GF-D8 (cell line): ENCODE measurements at regions not wholly inside any gene's neighbourhood (a gene's known extent, or its start where the extent isn't known, plus 50 kb on each side); places are given as distances from the start of the nearest gene placed in this dataset.
"Not testable (repeated sequence)": the region's sequence is repeated elsewhere in the genome, so short reads cannot be mapped to it uniquely, and the experiment has no call there.

Source experiments
- DNase-seq: peaks from one replicate; lab custom pipeline; 2025; lab: John Stamatoyannopoulos, UW

- no peak for DNase-seq
Measured at GRCh38 chr1:198411240-198411639, 129.2 kb downstream of the ATP6V1G3 start.

DNA sequence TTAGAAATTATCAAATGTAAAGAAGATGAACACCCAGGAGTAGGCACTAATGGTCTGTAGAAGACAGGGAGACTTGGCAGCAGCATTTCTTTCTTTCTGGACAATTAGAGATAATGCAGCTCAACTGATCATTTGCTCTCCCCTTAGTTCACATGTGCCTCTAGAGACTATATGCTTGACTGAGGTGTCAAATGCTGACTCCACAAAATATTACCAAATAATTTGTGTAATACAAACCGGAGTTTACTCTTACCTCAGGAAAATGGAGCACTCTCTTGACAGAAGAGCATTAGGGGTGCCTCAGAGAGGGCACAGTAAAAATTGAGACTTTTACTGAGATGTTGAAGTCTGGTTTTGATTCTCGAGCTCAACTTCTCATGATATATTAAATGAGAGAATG is 131.8 kb downstream of the ATP6V1G3 start:
- no peak for DNase-seq

DNA sequence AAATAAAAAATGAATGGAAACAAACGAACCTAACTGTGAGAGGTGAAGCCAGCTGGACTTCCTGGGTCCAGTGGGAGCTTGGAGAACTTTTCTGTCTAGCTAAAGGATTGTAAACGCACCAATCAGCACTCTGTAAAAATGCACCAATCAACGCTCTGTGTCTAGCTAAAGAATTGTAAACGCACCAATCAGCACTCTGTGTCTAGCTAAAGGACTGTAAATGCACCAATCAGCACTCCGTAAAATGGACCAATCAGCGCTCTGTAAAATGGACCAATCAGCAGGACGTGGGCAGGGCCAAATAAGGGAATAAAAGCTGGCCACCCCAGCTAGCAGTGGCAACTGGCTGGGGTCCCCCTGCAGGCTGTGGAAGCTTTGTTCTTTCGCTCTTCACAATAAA is 135.8 kb downstream of the ATP6V1G3 start:
- not testable (repeated sequence) for DNase-seq

GRCh38 chr1:198400063-198400462 is 140.4 kb downstream of the ATP6V1G3 start:
- no peak for DNase-seq

DNA sequence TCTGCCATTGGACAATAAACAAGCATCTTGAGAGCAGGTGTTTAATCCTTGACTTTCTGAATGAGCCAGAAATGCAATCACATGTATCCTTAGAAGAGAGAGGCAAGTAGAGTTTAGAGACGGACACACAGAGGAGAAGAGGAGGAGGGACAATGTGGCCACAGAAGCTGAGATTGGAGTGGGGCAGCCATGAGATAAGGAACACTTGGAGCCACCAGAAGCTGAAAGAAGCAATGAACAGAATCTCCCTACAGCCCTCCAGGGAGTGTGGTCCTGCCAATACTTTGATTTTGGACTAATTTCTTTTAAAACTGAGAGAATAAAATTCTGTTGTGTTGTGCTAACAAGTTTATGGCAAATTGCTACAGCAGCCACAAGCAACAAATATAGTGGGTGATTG is 141.0 kb downstream of the ATP6V1G3 start:
- no peak for DNase-seq

DNA sequence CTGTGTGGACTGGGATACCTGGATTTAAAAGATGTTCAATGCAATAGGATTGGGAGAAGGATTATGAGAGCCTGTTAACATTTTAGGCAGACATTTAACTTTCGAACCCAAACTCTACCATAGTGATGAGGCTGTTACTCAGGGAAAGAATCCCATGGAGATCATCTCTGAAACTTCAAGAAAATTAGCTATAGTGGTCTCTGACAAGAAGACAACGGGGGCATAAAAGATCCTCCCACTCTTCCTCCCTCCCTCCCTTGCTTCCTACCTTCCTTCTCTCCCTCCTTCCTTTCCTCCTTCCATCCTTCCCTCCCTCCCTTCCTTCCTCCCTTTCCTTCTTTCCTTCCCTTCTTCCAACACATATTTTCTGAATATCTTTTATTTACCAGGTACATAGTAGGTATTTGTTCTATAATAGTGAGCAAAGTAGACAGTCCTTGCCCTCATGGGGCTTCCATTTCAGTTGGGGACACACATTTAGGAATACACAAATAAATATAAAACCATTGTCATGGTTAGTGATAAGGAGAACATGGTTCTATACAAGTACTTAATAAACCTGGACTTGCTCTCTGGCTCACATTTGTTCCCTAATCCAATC is 143.2 kb downstream of the ATP6V1G3 start:
- no peak for DNase-seq

DNA sequence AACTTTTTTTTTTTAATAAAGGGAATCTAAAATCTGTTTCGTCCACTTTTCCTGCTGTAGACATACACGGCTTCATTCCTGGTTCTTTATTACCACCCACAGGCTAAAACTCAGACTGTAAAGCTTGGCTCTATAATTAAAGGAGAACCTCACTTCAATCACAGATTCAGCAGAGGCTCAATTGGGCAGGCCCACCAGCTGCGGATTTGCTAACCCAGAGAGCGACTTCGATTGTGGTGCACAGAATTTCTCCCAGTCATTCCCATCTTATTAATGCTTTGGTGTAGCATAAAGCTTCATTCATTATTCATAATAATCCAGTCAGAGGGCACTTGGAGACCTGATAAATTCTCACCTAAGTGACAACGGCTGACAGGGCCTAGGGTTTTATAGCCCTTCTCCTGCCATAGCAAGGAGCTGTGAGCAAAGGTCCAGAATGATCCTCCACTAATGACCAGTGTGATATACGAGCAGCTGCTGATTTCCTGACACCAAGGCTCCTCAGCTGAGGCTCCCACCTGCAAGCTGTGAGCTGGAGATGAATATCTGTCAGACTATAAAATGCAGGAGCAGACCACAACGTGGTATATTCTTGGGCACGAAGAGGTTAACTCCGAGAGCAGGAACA is 149.0 kb downstream of the ATP6V1G3 start:
- no peak for DNase-seq

- no peak for DNase-seq
Measured at GRCh38 chr1:198387587-198387986, 152.9 kb downstream of the ATP6V1G3 start.

GRCh38 chr1:198380275-198380674 is 160.2 kb downstream of the ATP6V1G3 start:
- DNase-seq = no peak

- DNase-seq = no peak
Measured at GRCh38 chr1:198377702-198378101, 162.8 kb downstream of the ATP6V1G3 start.

DNA sequence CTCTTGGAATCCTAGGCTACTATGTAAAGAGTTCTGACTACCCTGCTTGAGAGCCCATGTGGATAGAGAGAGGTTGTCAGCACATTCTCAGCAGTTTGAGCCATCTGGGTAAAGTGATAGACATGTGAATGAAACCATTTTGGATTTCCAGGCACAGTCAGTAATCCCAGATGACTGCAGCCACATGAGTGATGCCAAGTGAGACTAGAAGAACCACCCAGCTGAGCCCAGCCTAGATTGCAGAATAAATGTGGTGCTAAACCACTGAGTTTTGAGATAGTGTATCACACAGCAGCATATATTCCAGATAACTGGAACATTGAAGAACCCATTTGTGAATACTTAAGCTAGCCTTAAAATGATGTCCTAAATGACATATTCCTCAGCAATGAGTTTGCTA is 166.2 kb downstream of the ATP6V1G3 start:
- no peak for DNase-seq

- no peak for DNase-seq
Measured at GRCh38 chr1:198373376-198373775, 167.1 kb downstream of the ATP6V1G3 start.
